Stomach (tissue), 8 donors: ENCODE measurements at regions not wholly inside any gene's neighbourhood (a gene's known extent, or its start where the extent isn't known, plus 50 kb on each side); places are given as distances from the start of the nearest gene placed in this dataset.

Experiments
- DNase-seq, 2 donors: peaks; one replicate each; pipeline versions ENCODE4 v3.0.0 to v3.0.0-alpha.2; 2013 to 2019
- H3K27ac ChIP-seq, 5 donors: fragments of 200-600 bp in 4 of 5; sonication (generic) in 4 of 5; one replicate each; pipeline ENCODE4 v1.5.1; 2013 to 2019; ENCODE audit warnings: mild to moderate bottlenecking in 1 of 5, moderate library complexity in 1 of 5
- H3K27me3 ChIP-seq, 3 donors: fragments of 200-600 bp; sonication (generic); one replicate each; pipeline ENCODE4 v1.5.1; 2017 to 2019; ENCODE audit warnings: mixed run types in 1 of 3
- H3K36me3 ChIP-seq, 4 donors: fragments of 200-600 bp; sonication (generic); 1 replicate in 3 of 4; 2 replicates in 1 of 4; pipeline ENCODE4 v1.5.1; 2016 to 2019
- H3K4me1 ChIP-seq, 4 donors: fragments of 200-600 bp; sonication (generic); one replicate each; pipeline ENCODE4 v1.5.1; 2016 to 2019
- H3K4me3 ChIP-seq, 4 donors: fragments of 200-600 bp; sonication (generic) in 3 of 4; one replicate each; pipeline ENCODE4 v1.5.1; 2016 to 2019; ENCODE audit warnings: mild to moderate bottlenecking in 1 of 4
- H3K9me3 ChIP-seq, 4 donors: fragments of 200-600 bp; sonication (generic); one replicate each; pipeline ENCODE4 v1.5.1; 2016 to 2019
- CTCF ChIP-seq, 7 experiments: fragments of 450-650 bp in 4 of 7; fragments of 200-600 bp in 3 of 7; sonication (generic) in 3 of 7; IDR thresholded peaks; one replicate each; pipeline ENCODE4 v1.5.1; 2016 to 2019; ENCODE audit warnings: antibody characterized with exemption in 7 of 7, control low read depth in 2 of 7, mild to moderate bottlenecking in 1 of 7
- EP300 ChIP-seq: sonication (generic); formaldehyde crosslinking; IDR thresholded peaks from one replicate; pipeline ENCODE4 v1.6.1; 2017; ENCODE audit warnings: antibody characterized with exemption
- POLR2A ChIP-seq, 4 donors: fragments of 450-650 bp; IDR thresholded peaks; one replicate each; pipeline ENCODE4 v1.6.1; 2016; ENCODE audit warnings: antibody characterized with exemption in 4 of 4, control low read depth in 2 of 4, mild to moderate bottlenecking in 1 of 4, moderate library complexity in 1 of 4
- POLR2AphosphoS5 ChIP-seq, 3 donors: sonication (generic); formaldehyde crosslinking; IDR thresholded peaks; one replicate each; pipeline ENCODE4 v1.6.1; 2016; ENCODE audit warnings: antibody characterized with exemption in 3 of 3
- WGBS, 5 donors: extraction: QIAGEN DNeasy Blood & Tissue Kit in 3 of 5; methylation state at CpG; one replicate each; pipeline versions ENCODE4 v1.1.5 to v1.1.7; 2013 to 2018; 5-methylcytosine and 5-hydroxymethylcytosine counted together
- intact Hi-C: fragments of 100-400 bp; cut with DNase I; formaldehyde crosslinking; loops from one replicate; pipeline ENCODE4 v1.15.1; 2023; ENCODE audit warnings: low total_unique reads
- donor health status: healthy with polysubstance abuse.
- donor health status: Bipolar disorder and iron deficiency.
- donor health status: healthy.

GRCh38 chr13:73740666-73741065 is 393.5 kb downstream of the KLF12 start:
- peak overlapping the region in 2 of 4 donors; percentile 3 to 5 for H3K4me3 ChIP-seq
- intact Hi-C loops, result no loop called here
- no peaks in the 10 kb centered on the region for H3K36me3 ChIP-seq
- H3K27ac ChIP-seq, result peak overlapping the region in 1 of 5 donors; percentile 30
- 68 to 83% (median 71%) methylated on average over 5 of the region's 5 CpGs for WGBS, 5 donors
- peak in 1 of 2 donors; percentile 54 for DNase-seq
- no peak for TF ChIP-seq EP300
- no peak for TF ChIP-seq POLR2AphosphoS5 (IDR thresholded peaks at IDR 0.05)
- no peak for TF ChIP-seq POLR2A (IDR thresholded peaks at IDR 0.05)
- TF ChIP-seq CTCF (IDR thresholded peaks at IDR 0.05), result no peak
- no peaks in the 10 kb centered on the region for H3K27me3 ChIP-seq
- peaks cover 0 to 4% (median 0%) of the 10 kb centered on the region in 4 donors for H3K4me1 ChIP-seq
- H3K9me3 ChIP-seq, result no peaks in the 10 kb centered on the region

GRCh38 chr13:73739394-73739793 is 394.8 kb downstream of the KLF12 start:
- TF ChIP-seq POLR2AphosphoS5 (IDR thresholded peaks at IDR 0.05) (no peak), EP300 (no peak)
- WGBS, 5 donors, result 21 to 52% (median 30%) methylated on average over 1 of the region's 1 CpG
- H3K27ac ChIP-seq, result no peak overlapping the region
- no peaks in the 10 kb centered on the region for H3K36me3 ChIP-seq
- H3K4me3 ChIP-seq, result no peak overlapping the region
- intact Hi-C loops, result no loop called here
- no peaks in the 10 kb centered on the region for H3K27me3 ChIP-seq
- no peaks in the 10 kb centered on the region for H3K9me3 ChIP-seq
- peaks cover 0 to 4% (median 0%) of the 10 kb centered on the region in 4 donors for H3K4me1 ChIP-seq
- no peak for DNase-seq

GRCh38 chr13:73738626-73739025 is 395.6 kb downstream of the KLF12 start:
- WGBS, 5 donors, result 94 to 99% (median 96%) methylated on average over 5 of the region's 5 CpGs
- intact Hi-C loops, result no loop called here
- no peak overlapping the region for H3K4me3 ChIP-seq
- H3K27me3 ChIP-seq, result no peaks in the 10 kb centered on the region
- H3K9me3 ChIP-seq, result no peaks in the 10 kb centered on the region
- DNase-seq, result no peak
- H3K4me1 ChIP-seq, result peaks cover 0 to 4% (median 0%) of the 10 kb centered on the region in 4 donors
- H3K27ac ChIP-seq, result no peak overlapping the region
- H3K36me3 ChIP-seq, result no peaks in the 10 kb centered on the region
- TF ChIP-seq POLR2A (IDR thresholded peaks at IDR 0.05) (no peak), POLR2AphosphoS5 (IDR thresholded peaks at IDR 0.05) (no peak), EP300 (no peak), CTCF (IDR thresholded peaks at IDR 0.05) (no peak)

GRCh38 chr13:73737214-73737613 is 397.0 kb downstream of the KLF12 start:
- Histone ChIP-seq H3K27me3 (no peaks in the 10 kb centered on the region), H3K36me3 (no peaks in the 10 kb centered on the region), H3K9me3 (no peaks in the 10 kb centered on the region), H3K4me3 (no peak overlapping the region), H3K4me1 (peaks cover 0 to 4% (median 0%) of the 10 kb centered on the region in 4 donors), H3K27ac (no peak overlapping the region)
- intact Hi-C loops, result no loop called here
- 79 to 90% (median 86%) methylated on average over 2 of the region's 2 CpGs for WGBS, 5 donors
- TF ChIP-seq POLR2A (IDR thresholded peaks at IDR 0.05) (no peak), EP300 (no peak), POLR2AphosphoS5 (IDR thresholded peaks at IDR 0.05) (no peak), CTCF (IDR thresholded peaks at IDR 0.05) (no peak)
- DNase-seq, result no peak

- Histone ChIP-seq H3K27ac (no peak overlapping the region), H3K9me3 (no peaks in the 10 kb centered on the region), H3K36me3 (no peaks in the 10 kb centered on the region), H3K4me3 (no peak overlapping the region), H3K4me1 (no peaks in the 10 kb centered on the region), H3K27me3 (no peaks in the 10 kb centered on the region)
- intact Hi-C loops, result no loop called here
- 94 to 99% (median 98%) methylated on average over 4 of the region's 4 CpGs for WGBS, 5 donors
- TF ChIP-seq EP300 (no peak), CTCF (IDR thresholded peaks at IDR 0.05) (no peak), POLR2AphosphoS5 (IDR thresholded peaks at IDR 0.05) (no peak), POLR2A (IDR thresholded peaks at IDR 0.05) (no peak)
- no peak for DNase-seq
Measured at GRCh38 chr13:73733706-73734105, 400.5 kb downstream of the KLF12 start.
